Type B pancreatic cell (in vitro differentiated cells): ENCODE measurements at regions not wholly inside any gene's neighbourhood (a gene's known extent, or its start where the extent isn't known, plus 50 kb on each side); places are given as distances from the start of the nearest gene placed in this dataset.

Experiments used
- DNase-seq: peaks from one replicate; pipeline ENCODE4 v3.0.0; 2021; ENCODE audit warnings: mixed read lengths; ENCODE audit not compliant: unreplicated experiment; ENCODE audit errors: extremely low spot score
- H3K27ac Mint-ChIP-seq: 2 replicates; pipeline ENCODE4 v1.8.0; 2021; ENCODE audit warnings: mild to moderate bottlenecking, mixed read lengths
- H3K27me3 Mint-ChIP-seq: 2 replicates; pipeline ENCODE4 v1.8.0; 2021; ENCODE audit warnings: mixed read lengths
- H3K36me3 Mint-ChIP-seq: 2 replicates; pipeline ENCODE4 v1.8.0; 2021; ENCODE audit warnings: mixed read lengths
- H3K4me1 Mint-ChIP-seq: one replicate; pipeline ENCODE4 v1.8.0; 2021; ENCODE audit warnings: mixed read lengths; ENCODE audit not compliant: unreplicated experiment
- H3K4me3 Mint-ChIP-seq: 2 replicates; pipeline ENCODE4 v1.8.0; 2021; ENCODE audit warnings: mild to moderate bottlenecking, mixed read lengths
- H3K9me3 Mint-ChIP-seq: 2 replicates; pipeline ENCODE4 v1.8.0; 2021; ENCODE audit warnings: mixed read lengths
- TF ChIP-seq, protein P1 (sequence below): fragments of 200-600 bp; sonication (generic); conservative IDR thresholded peaks from 2 replicates; pipeline ENCODE4 v1.5.0; 2021; ENCODE audit warnings: antibody characterized with exemption, mild to moderate bottlenecking

DNA sequence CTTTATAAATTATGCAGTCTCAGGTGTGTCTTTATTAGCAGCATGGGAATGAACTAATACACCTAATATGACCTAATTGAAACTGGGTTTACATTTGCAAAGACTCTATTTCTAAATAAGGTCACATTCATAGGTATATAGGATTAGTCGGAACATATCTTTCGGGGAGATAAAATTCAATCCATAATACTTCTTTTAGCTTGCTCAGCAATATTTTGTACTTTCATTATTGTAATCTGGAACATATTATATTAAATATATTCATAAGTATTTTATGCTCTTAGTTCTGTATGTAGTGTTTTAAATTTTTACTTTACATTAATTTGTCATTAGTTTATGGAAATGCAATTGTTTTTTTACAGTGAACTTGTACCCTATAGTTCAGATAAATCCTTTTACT, 927.7 kb downstream of the CCDC85A start:
- Mint-ChIP-seq H3K27ac (no peak overlapping the region), H3K27me3 (peaks cover 3% of the 10 kb centered on the region), H3K4me1 (no peaks in the 10 kb centered on the region), H3K4me3 (no peak overlapping the region), H3K9me3 (no peaks in the 10 kb centered on the region), H3K36me3 (no peaks in the 10 kb centered on the region)
- DNase-seq = no peak
- TF ChIP-seq, protein P1, sequence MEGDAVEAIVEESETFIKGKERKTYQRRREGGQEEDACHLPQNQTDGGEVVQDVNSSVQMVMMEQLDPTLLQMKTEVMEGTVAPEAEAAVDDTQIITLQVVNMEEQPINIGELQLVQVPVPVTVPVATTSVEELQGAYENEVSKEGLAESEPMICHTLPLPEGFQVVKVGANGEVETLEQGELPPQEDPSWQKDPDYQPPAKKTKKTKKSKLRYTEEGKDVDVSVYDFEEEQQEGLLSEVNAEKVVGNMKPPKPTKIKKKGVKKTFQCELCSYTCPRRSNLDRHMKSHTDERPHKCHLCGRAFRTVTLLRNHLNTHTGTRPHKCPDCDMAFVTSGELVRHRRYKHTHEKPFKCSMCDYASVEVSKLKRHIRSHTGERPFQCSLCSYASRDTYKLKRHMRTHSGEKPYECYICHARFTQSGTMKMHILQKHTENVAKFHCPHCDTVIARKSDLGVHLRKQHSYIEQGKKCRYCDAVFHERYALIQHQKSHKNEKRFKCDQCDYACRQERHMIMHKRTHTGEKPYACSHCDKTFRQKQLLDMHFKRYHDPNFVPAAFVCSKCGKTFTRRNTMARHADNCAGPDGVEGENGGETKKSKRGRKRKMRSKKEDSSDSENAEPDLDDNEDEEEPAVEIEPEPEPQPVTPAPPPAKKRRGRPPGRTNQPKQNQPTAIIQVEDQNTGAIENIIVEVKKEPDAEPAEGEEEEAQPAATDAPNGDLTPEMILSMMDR = no peak

DNA sequence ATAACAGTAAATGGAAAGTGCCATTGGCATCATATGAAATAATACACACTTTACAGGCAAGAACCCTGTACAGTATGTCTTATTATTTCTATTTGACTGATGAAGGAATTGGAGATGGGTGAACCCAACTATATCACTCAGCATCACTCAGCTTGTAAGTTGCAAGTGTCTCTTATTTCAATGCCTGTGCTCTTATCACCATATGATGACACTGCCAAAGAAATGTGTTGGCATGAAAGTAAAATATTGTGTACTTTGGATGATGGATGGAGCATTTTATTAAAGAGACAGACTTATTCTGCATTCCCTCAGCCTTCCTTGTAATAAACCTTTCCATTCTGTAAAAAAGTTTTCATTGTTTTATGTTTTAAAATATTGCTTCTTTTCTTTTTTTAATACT, 927.5 kb upstream of the VRK2 start:
- H3K36me3 Mint-ChIP-seq = no peaks in the 10 kb centered on the region
- no peaks in the 10 kb centered on the region for H3K4me1 Mint-ChIP-seq
- H3K27me3 Mint-ChIP-seq = no peaks in the 10 kb centered on the region
- TF ChIP-seq, protein P1 = no peak
- H3K4me3 Mint-ChIP-seq = no peak overlapping the region
- peaks cover 4% of the 10 kb centered on the region for H3K9me3 Mint-ChIP-seq
- no peak overlapping the region for H3K27ac Mint-ChIP-seq
- DNase-seq = no peak

DNA sequence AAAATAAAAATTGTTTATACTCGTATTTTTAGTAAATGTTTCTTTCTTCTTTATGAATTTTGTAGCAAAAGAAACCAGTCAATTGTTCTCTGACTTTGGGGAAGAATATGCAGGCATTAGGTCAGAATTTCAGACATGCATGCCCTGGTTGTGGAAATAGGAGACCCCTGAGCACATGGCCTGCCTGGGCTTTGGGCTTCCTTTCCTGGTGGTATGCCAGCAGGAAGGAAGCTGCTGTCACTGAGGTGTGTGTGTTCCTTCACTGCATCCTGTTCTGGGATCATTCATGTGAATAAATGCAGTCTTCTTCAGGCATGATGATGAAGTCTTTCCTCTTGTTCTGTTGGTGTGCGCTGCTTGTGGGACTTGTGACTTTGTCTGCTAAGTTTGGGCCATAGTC, 920.2 kb upstream of the VRK2 start:
- H3K27me3 Mint-ChIP-seq = no peaks in the 10 kb centered on the region
- H3K36me3 Mint-ChIP-seq = no peaks in the 10 kb centered on the region
- no peak overlapping the region for H3K27ac Mint-ChIP-seq
- no peak for DNase-seq
- no peaks in the 10 kb centered on the region for H3K4me1 Mint-ChIP-seq
- TF ChIP-seq, protein P1 = no peak
- peaks cover 4% of the 10 kb centered on the region for H3K9me3 Mint-ChIP-seq
- no peak overlapping the region for H3K4me3 Mint-ChIP-seq

DNA sequence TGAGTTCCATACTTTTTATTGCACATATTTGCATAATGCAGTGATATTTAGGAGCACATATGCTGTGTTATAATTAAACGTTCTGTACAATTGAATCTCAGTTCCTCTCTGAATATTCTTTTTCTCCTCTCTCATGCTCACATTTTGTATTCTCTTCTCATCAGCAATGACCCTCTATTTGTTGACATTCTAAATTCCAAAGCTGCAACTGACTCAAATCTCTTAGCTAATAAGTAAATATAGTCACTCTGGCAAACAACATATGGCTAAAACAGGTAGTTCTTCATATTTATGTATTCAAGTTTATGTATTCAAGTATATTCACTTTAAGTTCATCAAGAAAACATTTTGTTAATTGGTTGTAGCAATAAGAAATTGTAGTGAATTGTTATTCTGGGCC, 907.4 kb upstream of the VRK2 start:
- Mint-ChIP-seq H3K27ac (no peak overlapping the region), H3K4me1 (no peaks in the 10 kb centered on the region), H3K36me3 (no peaks in the 10 kb centered on the region), H3K4me3 (no peak overlapping the region), H3K27me3 (no peaks in the 10 kb centered on the region), H3K9me3 (no peaks in the 10 kb centered on the region)
- TF ChIP-seq, protein P1 = no peak
- DNase-seq = no peak

DNA sequence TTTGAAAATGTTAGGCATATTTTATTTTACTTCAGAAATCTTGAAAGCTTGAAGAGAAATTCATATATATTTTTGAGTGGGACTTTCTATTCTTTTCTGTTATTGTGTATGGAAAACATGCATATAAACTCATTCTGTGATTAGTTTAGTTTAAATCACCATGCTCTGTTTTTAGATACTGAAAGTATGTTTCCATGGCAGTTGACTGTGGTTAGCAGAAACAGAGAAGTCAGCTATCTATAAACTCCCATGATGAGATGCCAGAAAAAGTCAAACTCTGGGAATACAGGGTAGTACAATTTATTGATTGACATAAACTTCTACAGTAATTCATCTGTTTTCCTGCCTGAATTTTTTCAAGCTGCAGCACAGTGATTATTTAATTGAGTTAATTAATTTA, 905.3 kb upstream of the VRK2 start:
- Mint-ChIP-seq H3K9me3 (no peaks in the 10 kb centered on the region), H3K27ac (no peak overlapping the region)
- TF ChIP-seq, protein P1 = no peak

DNA sequence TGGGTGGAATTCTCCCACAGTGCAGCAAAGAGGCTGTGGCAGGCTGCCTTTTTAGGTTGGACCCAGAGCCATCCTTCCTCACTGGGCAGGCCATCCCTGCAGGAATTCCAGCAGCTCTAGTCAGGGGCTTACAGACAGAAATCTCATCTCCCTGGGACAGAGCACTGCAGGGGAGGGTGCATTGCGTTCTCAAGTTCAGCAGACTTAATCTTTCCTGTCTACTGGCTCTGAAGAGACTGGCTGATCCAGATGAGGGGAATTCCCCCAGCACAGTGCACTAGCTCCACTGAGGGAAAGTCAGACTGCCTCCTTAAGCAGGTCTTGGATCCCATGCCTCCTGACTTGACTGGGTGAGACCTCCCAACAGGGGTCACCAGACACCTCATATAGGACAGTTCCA, 899.7 kb upstream of the VRK2 start:
- TF ChIP-seq, protein P1 = no peak
- Mint-ChIP-seq H3K4me3 (no peak overlapping the region), H3K27ac (no peak overlapping the region), H3K36me3 (no peaks in the 10 kb centered on the region), H3K4me1 (no peaks in the 10 kb centered on the region), H3K9me3 (peaks cover 5% of the 10 kb centered on the region), H3K27me3 (peaks cover 3% of the 10 kb centered on the region)
- no peak for DNase-seq

More for the DNA sequence above, 905.3 kb upstream of the VRK2 start:
- Mint-ChIP-seq H3K4me1 (no peaks in the 10 kb centered on the region), H3K36me3 (no peaks in the 10 kb centered on the region), H3K27me3 (peaks cover 3% of the 10 kb centered on the region), H3K4me3 (no peak overlapping the region)
- DNase-seq = no peak
